Pancreas (tissue), 10 donors: ENCODE measurements at regions not wholly inside any gene's neighbourhood (a gene's known extent, or its start where the extent isn't known, plus 50 kb on each side); places are given as distances from the start of the nearest gene placed in this dataset.

Experiments
- ATAC-seq, 4 donors: fragments of 200-7000 bp; cut with Tn5 transposase; one replicate each; pipeline versions ENCODE4 v1.8.0 to v1.9.1; 2020; ENCODE audit warnings: mild to moderate bottlenecking in 4 of 4, moderate library complexity in 4 of 4
- DNase-seq, 6 donors: peaks; one replicate each; pipeline ENCODE4 v3.0.0-alpha.2; 2020
- FAIRE-seq: peaks from 2 replicates; lab custom pipeline; 2012; peaks lifted over from hg19 to GRCh38; lab: Jason Lieb, UNC
- H3K27ac ChIP-seq, 4 donors: fragments of 200-600 bp; sonication (generic); 1 replicate in 3 of 4; 2 replicates in 1 of 4; pipeline versions ENCODE4 v1.5.0 to v1.8.0; 2020
- H3K27me3 ChIP-seq, 4 donors: fragments of 200-600 bp; one replicate each; pipeline ENCODE4 v1.8.0; 2021
- H3K36me3 ChIP-seq, 3 donors: fragments of 200-600 bp; sonication (generic) in 1 of 3; one replicate each; pipeline versions ENCODE4 v1.5.0 to v1.8.0; 2020 to 2021
- H3K4me1 ChIP-seq, 3 donors: fragments of 200-600 bp; one replicate each; pipeline ENCODE4 v1.8.0; 2021
- H3K4me3 ChIP-seq, 4 donors: fragments of 200-600 bp; sonication (generic) in 2 of 4; one replicate each; pipeline versions ENCODE4 v1.5.0 to v1.8.0; 2020 to 2021
- H3K9me3 ChIP-seq, 4 donors: fragments of 200-600 bp; one replicate each; pipeline ENCODE4 v1.8.0; 2021
- WGBS, 2 donors: extraction: QIAGEN DNeasy Blood & Tissue Kit; methylation state at CpG; one replicate each; pipeline ENCODE4 v1.1.7; 2013; 5-methylcytosine and 5-hydroxymethylcytosine counted together
- intact Hi-C, 3 donors: fragments of 100-400 bp; cut with DNase I; formaldehyde crosslinking; loops; one replicate each; pipeline versions ENCODE4 v1.11.1 to v1.14.2; 2022
- TF ChIP-seq, protein P1 (sequence below), 4 donors: fragments of 200-600 bp; sonication (generic) in 3 of 4; IDR thresholded peaks; one replicate each; pipeline versions ENCODE4 v1.5.0 to v1.8.0; 2021; ENCODE audit warnings: antibody characterized with exemption in 4 of 4
- donor health status: healthy with polysubstance abuse.
- donor health status: DM: no; HTN: no; CAD: no; lungs with moderate emphysema.
- donor health status: DM: no; HTN: no; CAD: no.
- donor health status: control.
- donor health status: control.
- donor health status: Bipolar disorder and iron deficiency.
- donor health status: DM: yes; HTN: yes; CAD: no.
- donor health status: DM: no; HTN: no; CAD: no.
- donor health status: DM: no; HTN: no; CAD: no.
- donor health status: DM: yes; HTN: yes; CAD: no.

DNA sequence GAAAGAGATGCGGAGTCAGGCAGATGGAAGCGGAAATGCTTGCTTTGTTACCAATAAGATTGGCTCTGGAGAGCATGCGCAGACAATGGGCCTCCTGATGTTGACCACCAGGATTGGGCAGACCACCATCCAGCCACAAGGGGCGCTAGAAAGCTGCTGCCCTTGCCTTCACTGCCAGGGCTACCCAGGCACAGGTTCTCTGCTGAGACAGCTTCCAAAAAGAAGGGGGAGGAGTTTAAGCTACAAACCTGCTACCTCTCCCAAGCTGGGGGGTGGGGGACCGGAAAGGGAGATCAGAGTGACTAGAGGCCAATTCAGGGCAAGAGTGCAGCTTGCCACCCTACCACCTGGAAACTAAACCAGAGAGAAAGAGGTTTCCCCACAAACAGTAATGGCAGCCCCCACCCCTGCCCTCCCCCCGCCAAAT is 369.7 kb downstream of the RRAGC start:
- ATAC-seq, result peak in 1 of 4 donors; percentile 54
- 47 to 52% methylated on average over 6 of the region's 6 CpGs for WGBS, 2 donors

DNA sequence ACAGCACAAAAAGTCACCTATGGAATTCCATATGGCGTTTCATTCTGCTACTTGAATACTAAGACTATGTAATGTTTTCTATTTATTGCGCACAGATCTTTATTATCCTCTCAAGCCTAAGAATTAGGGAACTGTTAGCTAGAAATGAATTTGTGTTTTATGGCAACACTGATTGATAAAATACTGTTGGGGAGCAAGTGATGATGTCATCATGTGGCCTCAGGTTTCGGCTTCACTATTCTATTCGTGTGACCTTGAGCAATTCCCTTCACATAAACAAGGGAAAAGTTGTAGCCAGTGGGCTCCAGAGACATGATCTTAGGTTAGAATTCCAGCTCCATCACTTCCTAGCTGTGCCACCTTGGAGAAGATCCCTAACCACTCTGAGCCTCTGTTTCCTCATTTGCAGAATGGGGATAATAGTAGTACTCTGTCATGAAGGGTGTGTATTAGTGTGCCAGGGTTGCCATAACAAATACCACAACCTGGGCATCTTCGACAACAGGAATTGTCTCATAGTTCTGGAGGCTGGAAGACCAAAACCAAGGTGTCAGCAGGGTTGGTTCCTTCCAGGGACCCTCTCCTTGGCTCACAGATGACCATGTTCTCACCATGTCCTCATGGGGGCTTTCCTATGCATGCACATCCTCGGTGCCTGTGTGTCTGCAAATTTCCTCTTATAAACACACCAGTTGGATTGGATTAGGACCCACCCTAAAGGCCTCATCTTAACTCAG is 371.2 kb downstream of the RRAGC start:
- 72 to 78% methylated on average over 6 of the region's 6 CpGs for WGBS, 2 donors
- H3K9me3 ChIP-seq, result no peaks in the 10 kb centered on the region
- no peak for FAIRE-seq
- no peak for ATAC-seq
- intact Hi-C loops, result no loop called here
- TF ChIP-seq, protein P1, sequence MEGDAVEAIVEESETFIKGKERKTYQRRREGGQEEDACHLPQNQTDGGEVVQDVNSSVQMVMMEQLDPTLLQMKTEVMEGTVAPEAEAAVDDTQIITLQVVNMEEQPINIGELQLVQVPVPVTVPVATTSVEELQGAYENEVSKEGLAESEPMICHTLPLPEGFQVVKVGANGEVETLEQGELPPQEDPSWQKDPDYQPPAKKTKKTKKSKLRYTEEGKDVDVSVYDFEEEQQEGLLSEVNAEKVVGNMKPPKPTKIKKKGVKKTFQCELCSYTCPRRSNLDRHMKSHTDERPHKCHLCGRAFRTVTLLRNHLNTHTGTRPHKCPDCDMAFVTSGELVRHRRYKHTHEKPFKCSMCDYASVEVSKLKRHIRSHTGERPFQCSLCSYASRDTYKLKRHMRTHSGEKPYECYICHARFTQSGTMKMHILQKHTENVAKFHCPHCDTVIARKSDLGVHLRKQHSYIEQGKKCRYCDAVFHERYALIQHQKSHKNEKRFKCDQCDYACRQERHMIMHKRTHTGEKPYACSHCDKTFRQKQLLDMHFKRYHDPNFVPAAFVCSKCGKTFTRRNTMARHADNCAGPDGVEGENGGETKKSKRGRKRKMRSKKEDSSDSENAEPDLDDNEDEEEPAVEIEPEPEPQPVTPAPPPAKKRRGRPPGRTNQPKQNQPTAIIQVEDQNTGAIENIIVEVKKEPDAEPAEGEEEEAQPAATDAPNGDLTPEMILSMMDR (IDR thresholded peaks at IDR 0.05), result no peak
- peaks cover 0 to 3% (median 0%) of the 10 kb centered on the region in 4 donors for H3K27me3 ChIP-seq
- H3K4me3 ChIP-seq, result no peak overlapping the region
- no peaks in the 10 kb centered on the region for H3K4me1 ChIP-seq
- no peaks in the 10 kb centered on the region for H3K36me3 ChIP-seq
- DNase-seq, result no peak
- H3K27ac ChIP-seq, result no peak overlapping the region

More for the DNA sequence above, 369.7 kb downstream of the RRAGC start:
- DNase-seq (peak in 1 of 6 donors; percentile 23), FAIRE-seq (no peak)
- intact Hi-C loops, result no loop called here
- Histone ChIP-seq H3K27ac (no peak overlapping the region), H3K36me3 (no peaks in the 10 kb centered on the region), H3K4me3 (no peak overlapping the region), H3K4me1 (no peaks in the 10 kb centered on the region), H3K9me3 (no peaks in the 10 kb centered on the region), H3K27me3 (peaks cover 0 to 3% (median 0%) of the 10 kb centered on the region in 4 donors)
- TF ChIP-seq, protein P1 (IDR thresholded peaks at IDR 0.05), result peak in 2 of 4 donors; percentile 19 to 30

DNA sequence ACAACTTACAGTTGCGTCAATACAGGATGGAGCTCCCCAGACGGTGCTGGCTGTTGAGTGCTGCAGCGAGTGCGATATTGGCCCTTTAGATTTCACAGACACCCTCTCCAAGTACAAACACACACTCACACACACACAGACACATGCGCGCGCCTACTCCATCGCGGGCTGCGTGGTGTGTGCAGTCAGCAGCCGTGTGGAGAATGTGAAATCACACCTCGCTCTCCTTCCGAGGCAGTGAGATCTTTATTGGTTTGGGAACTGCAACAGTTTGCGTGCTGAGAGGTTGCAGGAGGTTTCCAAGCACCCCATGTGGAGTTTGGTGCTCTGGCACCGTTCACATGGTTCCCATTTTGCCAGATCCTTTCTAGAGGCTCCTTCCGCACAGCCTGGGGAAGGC is 372.2 kb downstream of the RRAGC start:
- Histone ChIP-seq H3K4me1 (no peaks in the 10 kb centered on the region), H3K4me3 (no peak overlapping the region), H3K36me3 (no peaks in the 10 kb centered on the region), H3K27ac (no peak overlapping the region), H3K9me3 (no peaks in the 10 kb centered on the region), H3K27me3 (peaks cover 0 to 3% (median 0%) of the 10 kb centered on the region in 4 donors)
- ATAC-seq (no peak), FAIRE-seq (no peak), DNase-seq (no peak)
- TF ChIP-seq, protein P1 (IDR thresholded peaks at IDR 0.05), result no peak
- intact Hi-C loops, result no loop called here
- WGBS, 2 donors, result 70 to 76% methylated on average over 16 of the region's 16 CpGs

DNA sequence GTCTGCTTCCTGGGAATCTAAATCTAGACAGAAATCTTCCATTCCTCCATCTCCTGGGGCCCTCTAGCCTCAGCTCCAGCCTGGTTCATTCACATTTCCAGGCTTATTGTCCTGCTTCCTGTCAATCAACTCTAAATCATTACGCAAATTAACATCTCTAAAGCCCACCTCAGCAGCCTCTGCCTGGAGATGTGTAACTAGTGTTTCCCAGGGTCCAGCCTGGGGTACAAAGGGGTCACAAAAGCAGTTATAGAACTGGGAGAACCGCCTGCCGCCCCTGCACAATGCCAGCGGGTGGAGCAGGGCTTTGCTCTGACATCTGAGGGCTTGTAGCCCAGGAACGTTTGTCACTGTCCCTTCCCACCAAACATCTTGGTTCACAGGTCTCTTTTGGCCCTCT is 373.5 kb downstream of the RRAGC start:
- WGBS, 2 donors, result 33 to 37% methylated on average over 5 of the region's 5 CpGs
- Histone ChIP-seq H3K36me3 (no peaks in the 10 kb centered on the region), H3K27ac (no peak overlapping the region), H3K4me3 (no peak overlapping the region), H3K4me1 (no peaks in the 10 kb centered on the region), H3K9me3 (no peaks in the 10 kb centered on the region), H3K27me3 (peaks cover 0 to 3% (median 0%) of the 10 kb centered on the region in 4 donors)
- TF ChIP-seq, protein P1 (IDR thresholded peaks at IDR 0.05), result no peak
- DNase-seq, result no peak
- intact Hi-C loops, result no loop called here
- FAIRE-seq, result no peak
- no peak for ATAC-seq
